WTC11 (cell line): ENCODE measurements at regions not wholly inside any gene's neighbourhood (a gene's known extent, or its start where the extent isn't known, plus 50 kb on each side); places are given as distances from the start of the nearest gene placed in this dataset.

Experiments used
- ATAC-seq: fragments of 200-7000 bp; cut with Tn5 transposase; 2 replicates; pipeline ENCODE4 v1.10.0; 2021; ENCODE audit warnings: mild to moderate bottlenecking, moderate library complexity
- CTCF ChIA-PET: fragments of 300-600 bp; sonication (Branson Sonifier 250); formaldehyde crosslinking; loops from one replicate; lab custom pipeline; 2021; ENCODE audit warnings: antibody characterized with exemption; lab: Charles Lee
- POLR2A ChIA-PET: fragments of 350-600 bp; sonication (Branson Sonifier 250); formaldehyde crosslinking; loops from one replicate; lab custom pipeline; 2021; ENCODE audit warnings: antibody characterized with exemption; lab: Charles Lee
- DNase-seq: peaks from one replicate; pipeline ENCODE4 v3.0.0; 2021; ENCODE audit warnings: low spot score
- H3K27ac Mint-ChIP-seq: 2 replicates; pipeline ENCODE4 v1.8.0; 2021; ENCODE audit warnings: mixed read lengths
- H3K27me3 Mint-ChIP-seq: 2 replicates; pipeline ENCODE4 v1.8.0; 2021; ENCODE audit warnings: low read depth, mild to moderate bottlenecking, moderate library complexity, mixed read lengths
- H3K36me3 Mint-ChIP-seq: 2 replicates; pipeline ENCODE4 v1.8.0; 2021; ENCODE audit warnings: mixed read lengths
- H3K4me1 Mint-ChIP-seq: 2 replicates; pipeline ENCODE4 v1.8.0; 2022; ENCODE audit warnings: mixed read lengths
- H3K4me3 Mint-ChIP-seq: 2 replicates; pipeline ENCODE4 v1.8.0; 2021; ENCODE audit warnings: mild to moderate bottlenecking, moderate library complexity, mixed read lengths
- H3K9me3 Mint-ChIP-seq: 2 replicates; pipeline ENCODE4 v1.8.0; 2021; ENCODE audit warnings: mixed read lengths
- CBFB ChIP-seq: sonication (generic); formaldehyde crosslinking; IDR thresholded peaks from 2 replicates; pipeline ENCODE4 v1.8.1; 2022; ENCODE audit warnings: mild to moderate bottlenecking, low read depth, missing genetic modification reagents
- EMX1 ChIP-seq: fragments of 250-450 bp; sonication (Bioruptor Pico); IDR thresholded peaks from 2 replicates; pipeline ENCODE4 v1.8.0; 2021; ENCODE audit warnings: mild to moderate bottlenecking
- ESRRA ChIP-seq: sonication (generic); formaldehyde crosslinking; IDR thresholded peaks from 2 replicates; pipeline ENCODE4 v1.8.1; 2022; ENCODE audit warnings: mild to moderate bottlenecking, missing genetic modification reagents, borderline replicate concordance
- FOXK1 ChIP-seq: sonication (generic); formaldehyde crosslinking; IDR thresholded peaks from 2 replicates; pipeline ENCODE4 v1.8.0; 2022; ENCODE audit warnings: mild to moderate bottlenecking, moderate library complexity, missing genetic modification reagents
- GABPB1 ChIP-seq: sonication (generic); formaldehyde crosslinking; IDR thresholded peaks from 2 replicates; pipeline ENCODE4 v1.8.1; 2023; ENCODE audit warnings: mild to moderate bottlenecking, missing genetic modification reagents
- KAT7 ChIP-seq: sonication (generic); formaldehyde crosslinking; IDR thresholded peaks from 2 replicates; pipeline ENCODE4 v1.8.1; 2023; ENCODE audit warnings: missing genetic modification reagents, mild to moderate bottlenecking, borderline replicate concordance
- NR1H2 ChIP-seq: sonication (generic); formaldehyde crosslinking; IDR thresholded peaks from 2 replicates; pipeline ENCODE4 v1.9.0; 2021; ENCODE audit warnings: mild to moderate bottlenecking, moderate library complexity, missing genetic modification reagents
- RELA ChIP-seq: sonication (generic); formaldehyde crosslinking; IDR thresholded peaks from 2 replicates; pipeline ENCODE4 v1.8.1; 2022; ENCODE audit warnings: missing genetic modification reagents, mild to moderate bottlenecking, borderline replicate concordance
- SMAD3 ChIP-seq: sonication (generic); formaldehyde crosslinking; IDR thresholded peaks from 2 replicates; pipeline ENCODE4 v1.8.0; 2022; ENCODE audit warnings: missing genetic modification reagents, mild to moderate bottlenecking, borderline replicate concordance
- SMAD4 ChIP-seq: sonication (generic); formaldehyde crosslinking; IDR thresholded peaks from 2 replicates; pipeline ENCODE4 v1.8.0; 2022; ENCODE audit warnings: mild to moderate bottlenecking, missing genetic modification reagents
- SOX15 ChIP-seq: fragments of 250-450 bp; sonication (Bioruptor Pico); IDR thresholded peaks from 2 replicates; pipeline ENCODE4 v1.9.0; 2021; ENCODE audit warnings: mild to moderate bottlenecking
- TEAD1 ChIP-seq: sonication (generic); formaldehyde crosslinking; IDR thresholded peaks from 2 replicates; pipeline ENCODE4 v1.8.0; 2022; ENCODE audit warnings: mild to moderate bottlenecking, missing genetic modification reagents
- TEAD4 ChIP-seq: sonication (generic); formaldehyde crosslinking; IDR thresholded peaks from 2 replicates; pipeline ENCODE4 v1.8.0; 2022; ENCODE audit warnings: mild to moderate bottlenecking, missing genetic modification reagents
- ZNF232 ChIP-seq: sonication (generic); formaldehyde crosslinking; IDR thresholded peaks from 2 replicates; pipeline ENCODE4 v1.8.0; 2022; ENCODE audit warnings: mild to moderate bottlenecking, missing genetic modification reagents
- ZNF317 ChIP-seq: sonication (generic); formaldehyde crosslinking; IDR thresholded peaks from 2 replicates; pipeline ENCODE4 v1.8.1; 2023; ENCODE audit warnings: low read depth, mild to moderate bottlenecking, moderate library complexity, missing genetic modification reagents, borderline replicate concordance
- ZNF396 ChIP-seq: fragments of 250-450 bp; sonication (Bioruptor Pico); IDR thresholded peaks from 2 replicates; pipeline ENCODE4 v1.8.0; 2021; ENCODE audit warnings: mild to moderate bottlenecking, moderate library complexity, borderline replicate concordance
- ZNF423 ChIP-seq: fragments of 250-450 bp; sonication (Bioruptor Pico); IDR thresholded peaks from 2 replicates; pipeline ENCODE4 v2.1.2; 2022; ENCODE audit warnings: mild to moderate bottlenecking, moderate library complexity
- TF ChIP-seq, protein P1 (sequence below): sonication (generic); formaldehyde crosslinking; IDR thresholded peaks from 2 replicates; pipeline ENCODE4 v1.8.0; 2022; ENCODE audit warnings: missing genetic modification reagents
- TF ChIP-seq, protein P2 (sequence below): fragments of 250-450 bp; sonication (Bioruptor Pico); IDR thresholded peaks from 2 replicates; pipeline ENCODE4 v1.9.0; 2021; ENCODE audit warnings: mild to moderate bottlenecking
- TF ChIP-seq, protein P3 (sequence below): fragments of 250-450 bp; sonication (Bioruptor Pico); conservative IDR thresholded peaks from 2 replicates; pipeline ENCODE4 v1.9.0; 2021; ENCODE audit warnings: mild to moderate bottlenecking
- TF ChIP-seq, protein P4 (sequence below): fragments of 250-450 bp; sonication (Bioruptor Pico); IDR thresholded peaks from 2 replicates; pipeline ENCODE4 v1.8.0; 2021; ENCODE audit warnings: mild to moderate bottlenecking

DNA sequence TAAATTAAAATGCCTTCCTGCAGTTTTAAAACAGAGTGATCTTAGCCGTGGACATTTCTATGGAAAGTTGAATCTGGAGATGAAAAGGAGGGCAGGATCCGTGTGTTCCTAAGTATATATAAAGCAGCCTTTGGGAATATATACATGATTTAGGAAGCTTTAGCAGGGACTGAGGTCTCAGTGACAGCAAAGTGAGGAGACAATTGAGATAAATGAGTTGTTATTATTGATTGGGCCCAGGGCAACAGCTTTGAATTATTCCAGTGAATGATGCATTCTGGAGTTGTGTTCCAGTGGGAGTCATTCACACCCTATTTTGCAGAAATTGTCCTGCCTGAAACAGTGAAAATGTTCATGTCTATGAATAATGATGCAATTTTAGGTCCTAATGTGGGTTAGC, 281.4 kb downstream of the BCHE start:
- CTCF ChIA-PET, result no interaction called here
- no peak for ATAC-seq
- POLR2A ChIA-PET, result no interaction called here

DNA sequence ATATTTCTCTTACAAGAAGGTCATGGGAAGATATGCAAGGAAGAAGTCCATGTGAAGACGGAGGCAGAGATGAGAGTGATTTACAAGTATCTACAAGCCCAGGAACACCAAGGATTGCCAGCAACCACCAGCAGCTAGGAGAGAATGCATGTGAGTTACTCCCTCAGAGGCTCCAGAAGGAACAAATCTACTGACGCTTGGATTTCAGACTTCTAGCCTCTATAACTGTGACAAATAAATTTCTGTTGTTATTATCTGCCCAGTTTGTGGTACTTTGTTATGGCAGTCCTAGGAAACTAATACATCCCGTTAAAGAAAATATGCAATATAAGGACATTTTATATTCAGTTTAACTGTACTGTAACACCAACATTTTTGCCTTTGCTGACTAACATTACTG, 283.9 kb downstream of the BCHE start:
- no peak for TF ChIP-seq TEAD4 (CRISPR knock-in tag)
- TF ChIP-seq GABPB1, result no peak
- TF ChIP-seq SOX15 (CRISPR knock-in tag), result no peak
- TF ChIP-seq ZNF232 (CRISPR knock-in tag), result no peak
- TF ChIP-seq, protein P1, sequence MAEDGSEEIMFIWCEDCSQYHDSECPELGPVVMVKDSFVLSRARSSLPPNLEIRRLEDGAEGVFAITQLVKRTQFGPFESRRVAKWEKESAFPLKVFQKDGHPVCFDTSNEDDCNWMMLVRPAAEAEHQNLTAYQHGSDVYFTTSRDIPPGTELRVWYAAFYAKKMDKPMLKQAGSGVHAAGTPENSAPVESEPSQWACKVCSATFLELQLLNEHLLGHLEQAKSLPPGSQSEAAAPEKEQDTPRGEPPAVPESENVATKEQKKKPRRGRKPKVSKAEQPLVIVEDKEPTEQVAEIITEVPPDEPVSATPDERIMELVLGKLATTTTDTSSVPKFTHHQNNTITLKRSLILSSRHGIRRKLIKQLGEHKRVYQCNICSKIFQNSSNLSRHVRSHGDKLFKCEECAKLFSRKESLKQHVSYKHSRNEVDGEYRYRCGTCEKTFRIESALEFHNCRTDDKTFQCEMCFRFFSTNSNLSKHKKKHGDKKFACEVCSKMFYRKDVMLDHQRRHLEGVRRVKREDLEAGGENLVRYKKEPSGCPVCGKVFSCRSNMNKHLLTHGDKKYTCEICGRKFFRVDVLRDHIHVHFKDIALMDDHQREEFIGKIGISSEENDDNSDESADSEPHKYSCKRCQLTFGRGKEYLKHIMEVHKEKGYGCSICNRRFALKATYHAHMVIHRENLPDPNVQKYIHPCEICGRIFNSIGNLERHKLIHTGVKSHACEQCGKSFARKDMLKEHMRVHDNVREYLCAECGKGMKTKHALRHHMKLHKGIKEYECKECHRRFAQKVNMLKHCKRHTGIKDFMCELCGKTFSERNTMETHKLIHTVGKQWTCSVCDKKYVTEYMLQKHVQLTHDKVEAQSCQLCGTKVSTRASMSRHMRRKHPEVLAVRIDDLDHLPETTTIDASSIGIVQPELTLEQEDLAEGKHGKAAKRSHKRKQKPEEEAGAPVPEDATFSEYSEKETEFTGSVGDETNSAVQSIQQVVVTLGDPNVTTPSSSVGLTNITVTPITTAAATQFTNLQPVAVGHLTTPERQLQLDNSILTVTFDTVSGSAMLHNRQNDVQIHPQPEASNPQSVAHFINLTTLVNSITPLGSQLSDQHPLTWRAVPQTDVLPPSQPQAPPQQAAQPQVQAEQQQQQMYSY (CRISPR knock-in tag), result no peak
- CTCF ChIA-PET, result no interaction called here

More for the DNA sequence above, 281.4 kb downstream of the BCHE start:
- TF ChIP-seq ZNF317 (CRISPR knock-in tag) (no peak), SMAD3 (CRISPR knock-in tag) (no peak), TEAD1 (CRISPR knock-in tag) (no peak), KAT7 (CRISPR knock-in tag) (no peak), FOXK1 (CRISPR knock-in tag) (no peak), ZNF396 (no peak), NR1H2 (CRISPR knock-in tag) (no peak), ZNF423 (CRISPR knock-in tag) (no peak), ESRRA (CRISPR knock-in tag) (no peak), CBFB (CRISPR knock-in tag) (no peak), RELA (CRISPR knock-in tag) (no peak), EMX1 (no peak), SMAD4 (CRISPR knock-in tag) (no peak)
- TF ChIP-seq, protein P2, sequence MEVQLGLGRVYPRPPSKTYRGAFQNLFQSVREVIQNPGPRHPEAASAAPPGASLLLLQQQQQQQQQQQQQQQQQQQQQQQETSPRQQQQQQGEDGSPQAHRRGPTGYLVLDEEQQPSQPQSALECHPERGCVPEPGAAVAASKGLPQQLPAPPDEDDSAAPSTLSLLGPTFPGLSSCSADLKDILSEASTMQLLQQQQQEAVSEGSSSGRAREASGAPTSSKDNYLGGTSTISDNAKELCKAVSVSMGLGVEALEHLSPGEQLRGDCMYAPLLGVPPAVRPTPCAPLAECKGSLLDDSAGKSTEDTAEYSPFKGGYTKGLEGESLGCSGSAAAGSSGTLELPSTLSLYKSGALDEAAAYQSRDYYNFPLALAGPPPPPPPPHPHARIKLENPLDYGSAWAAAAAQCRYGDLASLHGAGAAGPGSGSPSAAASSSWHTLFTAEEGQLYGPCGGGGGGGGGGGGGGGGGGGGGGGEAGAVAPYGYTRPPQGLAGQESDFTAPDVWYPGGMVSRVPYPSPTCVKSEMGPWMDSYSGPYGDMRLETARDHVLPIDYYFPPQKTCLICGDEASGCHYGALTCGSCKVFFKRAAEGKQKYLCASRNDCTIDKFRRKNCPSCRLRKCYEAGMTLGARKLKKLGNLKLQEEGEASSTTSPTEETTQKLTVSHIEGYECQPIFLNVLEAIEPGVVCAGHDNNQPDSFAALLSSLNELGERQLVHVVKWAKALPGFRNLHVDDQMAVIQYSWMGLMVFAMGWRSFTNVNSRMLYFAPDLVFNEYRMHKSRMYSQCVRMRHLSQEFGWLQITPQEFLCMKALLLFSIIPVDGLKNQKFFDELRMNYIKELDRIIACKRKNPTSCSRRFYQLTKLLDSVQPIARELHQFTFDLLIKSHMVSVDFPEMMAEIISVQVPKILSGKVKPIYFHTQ (CRISPR knock-in tag), result no peak
- TF ChIP-seq, protein P3, sequence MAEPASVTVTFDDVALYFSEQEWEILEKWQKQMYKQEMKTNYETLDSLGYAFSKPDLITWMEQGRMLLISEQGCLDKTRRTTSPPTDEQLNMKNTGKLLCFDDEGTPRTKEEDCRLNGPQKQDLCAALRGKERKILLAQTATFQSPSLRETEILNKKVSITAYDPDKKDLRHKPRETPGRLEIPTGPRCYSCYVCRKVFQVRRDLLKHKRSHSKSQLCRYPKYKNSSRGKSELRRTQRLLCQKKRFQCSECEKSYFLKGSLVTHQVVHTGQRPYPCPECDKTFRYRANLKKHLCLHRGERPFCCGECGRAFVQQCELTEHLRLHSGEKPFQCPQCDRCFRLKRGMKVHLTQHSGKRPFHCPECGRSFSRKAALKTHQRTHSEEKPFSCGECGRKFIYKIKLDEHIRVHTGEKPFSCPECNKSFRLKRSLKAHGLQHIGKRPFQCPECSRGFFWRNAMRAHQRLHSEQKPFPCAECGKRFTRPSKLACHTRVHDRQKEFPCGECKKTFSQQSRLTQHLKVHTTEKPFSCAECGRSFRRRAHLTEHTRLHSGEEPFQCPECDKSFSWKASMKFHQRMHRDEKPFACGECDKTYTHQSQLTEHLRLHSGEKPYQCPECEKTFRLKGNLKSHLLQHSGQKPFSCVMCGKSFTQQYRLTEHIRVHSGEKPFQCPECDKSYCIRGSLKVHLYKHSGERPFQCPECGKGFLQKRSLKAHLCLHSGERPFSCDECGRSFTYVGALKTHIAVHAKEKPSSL (CRISPR knock-in tag), result no peak
- TF ChIP-seq, protein P4, sequence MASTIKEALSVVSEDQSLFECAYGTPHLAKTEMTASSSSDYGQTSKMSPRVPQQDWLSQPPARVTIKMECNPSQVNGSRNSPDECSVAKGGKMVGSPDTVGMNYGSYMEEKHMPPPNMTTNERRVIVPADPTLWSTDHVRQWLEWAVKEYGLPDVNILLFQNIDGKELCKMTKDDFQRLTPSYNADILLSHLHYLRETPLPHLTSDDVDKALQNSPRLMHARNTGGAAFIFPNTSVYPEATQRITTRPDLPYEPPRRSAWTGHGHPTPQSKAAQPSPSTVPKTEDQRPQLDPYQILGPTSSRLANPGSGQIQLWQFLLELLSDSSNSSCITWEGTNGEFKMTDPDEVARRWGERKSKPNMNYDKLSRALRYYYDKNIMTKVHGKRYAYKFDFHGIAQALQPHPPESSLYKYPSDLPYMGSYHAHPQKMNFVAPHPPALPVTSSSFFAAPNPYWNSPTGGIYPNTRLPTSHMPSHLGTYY, result no peak
- H3K4me1 Mint-ChIP-seq, result peaks cover 6% of the 10 kb centered on the region; the same call in 1 of the 2 replicates
- H3K27me3 Mint-ChIP-seq, result no peaks in the 10 kb centered on the region
- no peaks in the 10 kb centered on the region for H3K36me3 Mint-ChIP-seq
- H3K4me3 Mint-ChIP-seq, result no peak overlapping the region
- peaks cover 10% of the 10 kb centered on the region; the same call in 1 of the 2 replicates for H3K9me3 Mint-ChIP-seq
- H3K27ac Mint-ChIP-seq, result no peak overlapping the region
- DNase-seq, result no peak

More for the DNA sequence above, 283.9 kb downstream of the BCHE start:
- Mint-ChIP-seq H3K36me3 (no peaks in the 10 kb centered on the region), H3K27me3 (no peaks in the 10 kb centered on the region), H3K9me3 (peaks cover 10% of the 10 kb centered on the region; the same call in 1 of the 2 replicates), H3K27ac (no peak overlapping the region), H3K4me3 (no peak overlapping the region), H3K4me1 (peaks cover 2% of the 10 kb centered on the region; the same call in 1 of the 2 replicates)
- POLR2A ChIA-PET, result no interaction called here
- ATAC-seq (no peak), DNase-seq (no peak)
